Fibroblast of skin of scalp (primary cell): ENCODE measurements at regions not wholly inside any gene's neighbourhood (a gene's known extent, or its start where the extent isn't known, plus 50 kb on each side); places are given as distances from the start of the nearest gene placed in this dataset.
"Not testable (repeated sequence)": the region's sequence is repeated elsewhere in the genome, so short reads cannot be mapped to it uniquely, and the experiment has no call there.

Source experiments
- DNase-seq: peaks from one replicate; pipeline ENCODE4 v3.0.0-alpha.2; 2013

DNA sequence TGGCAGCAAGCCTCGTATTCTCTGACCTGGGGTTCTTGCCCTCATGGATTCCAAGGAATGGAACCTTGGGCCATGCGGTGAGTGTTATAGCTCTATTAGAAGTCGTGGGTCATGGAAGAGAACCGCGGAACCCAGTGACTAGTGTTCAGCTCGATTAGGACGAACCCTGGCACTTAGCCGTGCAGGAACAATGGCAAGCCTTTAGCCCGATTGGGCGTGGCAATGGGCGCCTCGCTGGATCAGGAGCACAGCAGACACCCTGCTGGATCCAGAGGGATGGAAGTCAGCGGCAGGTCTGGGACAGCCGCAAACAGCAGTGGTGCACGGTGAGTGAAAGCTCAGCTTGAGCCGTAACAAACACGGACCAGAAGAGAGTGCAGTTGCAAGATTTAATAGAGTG is 1053.9 kb upstream of the SLIT2 start:
- not testable (repeated sequence) for DNase-seq

DNA sequence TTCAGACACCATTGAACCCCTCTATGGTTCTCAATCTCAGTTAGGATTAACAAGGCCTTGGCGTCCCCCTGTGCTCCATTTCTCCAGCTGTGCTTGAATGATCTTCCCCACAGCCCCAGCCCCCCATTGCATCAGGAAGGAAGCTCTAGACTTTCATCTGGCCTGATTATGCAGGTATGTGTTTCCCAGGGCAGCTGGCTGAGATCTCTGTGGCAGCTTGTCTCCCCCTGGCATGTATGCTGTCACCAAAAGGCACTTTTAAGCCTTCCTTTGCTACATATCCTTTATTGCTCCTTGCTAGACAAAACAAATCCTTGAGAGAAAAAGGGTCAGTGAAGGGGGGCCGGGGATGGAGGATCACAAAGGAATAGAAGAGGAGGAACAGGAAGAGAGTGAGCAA is 1056.0 kb upstream of the SLIT2 start:
- DNase-seq: no peak

DNA sequence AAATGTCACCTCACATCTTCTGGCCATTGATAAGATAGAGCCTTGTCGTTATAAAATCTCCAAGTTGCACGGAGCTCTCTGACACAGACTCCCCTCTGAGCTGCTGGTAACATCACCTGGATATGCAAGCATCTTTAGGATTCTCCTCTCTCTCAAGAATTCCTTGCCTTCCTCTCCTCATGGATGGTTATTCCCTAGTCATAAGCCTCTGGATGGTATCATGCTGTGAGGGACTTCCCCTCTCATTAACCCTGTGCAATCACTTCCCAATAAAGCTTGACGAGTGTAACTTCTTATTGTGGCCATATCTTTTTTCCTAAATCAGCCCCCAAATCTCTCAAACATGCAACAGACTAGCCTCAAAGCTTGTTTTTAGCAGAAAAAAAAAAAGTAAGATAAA is 1057.0 kb upstream of the SLIT2 start:
- DNase-seq: no peak

- DNase-seq: no peak
Observed at GRCh38 chr4:19193274-19193981, 1058.3 kb upstream of the SLIT2 start.

GRCh38 chr4:19191979-19192650 is 1059.6 kb upstream of the SLIT2 start:
- no peak for DNase-seq

DNA sequence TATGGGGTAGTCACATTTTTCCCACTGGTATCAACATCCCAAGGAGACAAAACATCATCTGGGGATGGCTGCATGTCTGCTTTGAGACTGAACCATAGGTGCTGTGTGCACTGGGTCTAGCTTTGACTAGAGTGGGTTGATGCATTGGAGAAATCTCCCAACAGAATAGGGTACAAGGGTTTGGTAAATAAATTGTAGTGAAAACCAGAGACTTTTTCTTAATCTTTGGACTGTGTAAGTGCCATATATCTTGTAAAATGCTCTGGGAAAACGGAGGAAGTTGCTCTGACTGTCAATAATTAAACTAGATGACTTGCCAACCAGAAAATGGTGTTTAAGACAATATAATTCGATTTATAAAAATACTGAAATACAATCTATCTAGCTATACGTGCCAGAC is 1064.0 kb upstream of the SLIT2 start:
- DNase-seq: no peak

DNA sequence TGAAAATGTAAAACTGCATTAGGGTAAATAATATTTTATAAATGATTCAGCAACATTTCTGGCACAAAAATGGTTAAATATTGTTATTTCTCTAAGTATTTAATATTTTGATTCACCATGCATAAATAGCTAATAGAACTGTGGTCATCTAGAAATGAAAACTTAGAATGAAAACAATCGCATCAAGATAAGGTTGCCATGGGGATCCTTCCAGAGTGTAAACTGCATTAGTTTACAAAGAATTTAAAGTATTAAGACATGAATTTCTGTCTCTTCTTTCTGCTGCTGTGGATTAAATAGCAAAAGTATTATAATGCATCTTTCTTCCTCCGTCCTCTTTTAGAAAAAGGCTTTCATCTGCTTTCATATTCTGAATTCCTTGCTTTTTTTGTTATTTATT is 1064.6 kb upstream of the SLIT2 start:
- DNase-seq: peak; percentile 27

GRCh38 chr4:19181631-19182030 is 1070.1 kb upstream of the SLIT2 start:
- DNase-seq: not testable (repeated sequence)

DNA sequence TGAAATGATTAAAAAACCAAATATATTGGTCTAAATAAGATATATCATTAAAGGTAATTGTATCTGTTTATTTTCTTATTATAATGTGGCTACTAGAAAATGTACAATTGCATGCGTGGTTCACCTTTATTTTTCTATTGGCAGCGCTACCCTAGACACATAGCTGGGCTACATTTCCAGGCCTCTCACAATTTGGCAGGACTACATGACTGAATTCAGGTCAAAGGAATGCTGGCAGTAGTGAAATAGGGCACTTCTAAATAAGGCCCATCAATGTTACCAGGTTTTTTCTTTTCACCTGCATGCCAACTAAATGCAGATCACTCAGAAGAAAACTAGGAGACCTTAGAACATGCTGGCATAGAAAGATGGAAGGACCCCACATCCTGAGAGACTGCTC is 1072.9 kb upstream of the SLIT2 start:
- DNase-seq: no peak

- no peak for DNase-seq
Observed at GRCh38 chr4:19177616-19178015, 1074.1 kb upstream of the SLIT2 start.

- DNase-seq: no peak
Observed at GRCh38 chr4:19171832-19172231, 1079.9 kb upstream of the SLIT2 start.

GRCh38 chr4:19167311-19167710 is 1084.4 kb upstream of the SLIT2 start:
- no peak for DNase-seq

DNA sequence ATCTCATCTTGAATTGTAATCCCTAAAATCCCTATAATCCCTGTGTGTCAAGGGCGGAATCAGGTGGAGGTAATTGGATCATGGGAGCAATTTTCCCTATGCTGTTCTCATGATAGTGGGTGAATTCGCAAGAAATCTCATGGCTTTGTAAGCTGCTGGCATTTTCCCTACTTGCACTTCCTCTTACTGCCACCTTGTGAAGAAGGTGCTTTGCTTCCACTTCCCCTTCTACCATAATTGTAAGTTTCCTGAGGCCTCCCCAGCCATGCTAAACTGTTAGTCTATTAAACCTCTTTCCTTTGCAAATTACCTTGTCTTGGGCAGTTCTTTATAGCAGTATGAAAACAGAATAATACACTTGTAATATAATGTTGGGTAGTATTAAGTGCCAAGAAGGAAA is 1087.4 kb upstream of the SLIT2 start:
- DNase-seq: no peak

- no peak for DNase-seq
Observed at GRCh38 chr4:19159874-19160273, 1091.8 kb upstream of the SLIT2 start.

GRCh38 chr4:19158107-19158809 is 1093.4 kb upstream of the SLIT2 start:
- no peak for DNase-seq

DNA sequence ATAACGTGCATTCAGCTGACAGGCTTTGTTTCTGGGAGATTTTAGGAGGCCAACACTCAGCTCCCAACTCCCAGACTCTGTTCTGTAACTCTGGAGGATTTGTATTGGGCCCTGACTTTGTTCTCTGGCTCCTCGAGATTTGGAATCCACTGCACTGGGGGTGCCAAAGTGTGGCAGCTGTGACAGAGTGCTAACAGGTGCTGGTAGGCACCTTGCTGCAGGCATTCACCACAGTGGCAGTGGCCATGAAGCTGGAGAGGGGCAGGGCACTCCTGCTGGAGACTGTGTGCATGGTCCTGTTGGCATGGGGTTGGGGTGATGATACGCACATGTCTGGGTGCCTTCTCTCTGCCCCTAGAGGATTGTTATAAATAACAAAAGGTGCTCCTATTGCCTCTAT is 1094.9 kb upstream of the SLIT2 start:
- no peak for DNase-seq

- DNase-seq: no peak
Observed at GRCh38 chr4:19155568-19155967, 1096.1 kb upstream of the SLIT2 start.

DNA sequence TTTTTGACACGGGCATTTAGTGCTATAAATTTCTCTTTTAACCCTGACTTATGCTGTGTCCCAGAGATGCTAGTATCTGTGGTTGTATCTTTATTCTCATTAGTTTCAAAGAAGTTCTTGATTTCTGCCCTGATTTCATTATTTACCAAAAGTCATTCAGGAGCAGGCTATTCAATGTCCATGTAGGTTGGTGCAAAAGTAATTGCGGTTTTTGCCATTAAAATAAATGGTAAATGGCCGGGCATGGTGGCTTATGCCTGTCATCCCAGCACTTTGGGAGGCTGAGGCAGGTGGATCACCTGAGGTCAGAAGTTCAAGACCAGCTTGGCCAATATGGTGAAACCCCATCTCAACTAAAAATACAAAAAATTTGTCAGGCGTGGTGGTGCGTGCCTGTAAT is 1097.4 kb upstream of the SLIT2 start:
- not testable (repeated sequence) for DNase-seq

DNA sequence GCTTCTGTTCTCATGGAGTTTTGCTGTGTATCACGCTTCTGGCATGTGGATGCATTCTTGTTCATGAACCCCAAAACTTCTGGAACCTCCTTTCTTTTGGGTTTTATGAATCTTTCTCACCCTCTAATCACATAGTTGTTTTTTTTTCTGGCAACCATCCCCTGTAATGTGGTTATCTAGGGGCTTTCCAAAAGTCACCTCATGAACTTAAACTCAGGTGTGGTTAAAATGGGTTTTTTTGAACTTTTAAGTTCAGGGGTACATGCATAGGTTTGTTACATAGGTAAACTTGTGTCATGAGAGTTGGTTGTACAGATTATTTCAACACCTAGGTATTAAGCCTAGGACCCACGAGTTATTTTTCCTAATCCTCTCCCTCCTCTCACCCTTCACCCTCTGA is 1099.4 kb upstream of the SLIT2 start:
- DNase-seq: no peak

- DNase-seq: no peak
Observed at GRCh38 chr4:19151684-19152083, 1100.0 kb upstream of the SLIT2 start.

- DNase-seq: no peak
Observed at GRCh38 chr4:19146038-19146437, 1105.7 kb upstream of the SLIT2 start.

DNA sequence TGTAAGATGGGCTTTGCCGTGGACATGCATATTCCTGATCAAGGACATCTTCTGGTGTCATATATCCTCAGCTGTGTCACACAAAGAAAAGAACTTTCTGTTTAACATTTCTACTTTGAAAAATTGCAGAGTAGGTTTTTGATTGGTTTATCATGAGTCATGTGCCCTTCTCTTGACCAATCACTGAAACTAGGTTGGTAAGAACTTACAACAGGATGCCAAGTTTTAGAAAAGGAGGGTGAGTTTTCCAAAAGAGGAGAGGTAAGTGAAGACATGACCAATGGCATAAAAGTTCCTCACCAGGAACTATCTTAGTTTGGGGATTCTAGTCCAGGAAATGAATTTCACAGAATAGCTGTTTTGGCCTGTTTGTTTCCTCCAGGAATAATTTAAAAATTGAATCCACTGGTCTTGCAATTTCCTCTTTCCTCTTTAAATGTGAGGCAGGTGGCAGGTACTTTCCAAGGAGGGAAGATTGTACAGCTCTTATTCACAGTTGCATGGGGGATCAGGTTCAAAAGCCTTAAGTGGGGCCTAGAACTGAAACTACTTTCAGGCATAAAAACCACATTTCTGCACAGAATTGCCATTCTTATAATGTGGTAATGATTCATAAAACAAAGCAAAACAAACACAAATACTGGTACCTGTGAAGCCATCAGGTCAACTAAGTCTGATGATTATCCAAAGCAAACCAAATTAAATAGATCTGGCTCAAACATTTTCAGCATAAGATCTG is 1114.5 kb upstream of the LCORL start:
- no peak for DNase-seq

GRCh38 chr4:19134685-19135084 is 1113.1 kb upstream of the LCORL start:
- DNase-seq: no peak
